A673 (cell line): ENCODE measurements at regions not wholly inside any gene's neighbourhood (a gene's known extent, or its start where the extent isn't known, plus 50 kb on each side); places are given as distances from the start of the nearest gene placed in this dataset.

ENCODE experiments used
- BruUV-seq: library from RNA; stranded (reverse); fragments of 400-500 nt; replicated peaks from 2 replicates; lab custom pipeline; 2021; lab: Mats Ljungman, UMichigan
- CTCF ChIA-PET: fragments of 300-600 bp; sonication (Branson Sonifier 250); formaldehyde crosslinking; loops from one replicate; lab custom pipeline; 2022; ENCODE audit warnings: antibody characterized with exemption; lab: Charles Lee
- POLR2A ChIA-PET: fragments of 300-600 bp; sonication (Branson Sonifier 250); formaldehyde crosslinking; loops from one replicate; lab custom pipeline; 2022; ENCODE audit warnings: antibody characterized with exemption; ENCODE audit not compliant: low non-redundant PET; lab: Charles Lee
- DNase-seq: peaks from one replicate; pipeline ENCODE4 v3.0.0-alpha.2; 2015; ENCODE audit warnings: low spot score
- H3K27ac ChIP-seq: fragments of 200-600 bp; sonication (generic); 2 replicates; pipeline ENCODE4 v1.5.1; 2016; ENCODE audit warnings: mixed run types, low read depth, mild to moderate bottlenecking, mixed read lengths, antibody characterized with exemption, low read length; ENCODE audit not compliant: poor library complexity, severe bottlenecking
- H3K27me3 ChIP-seq: fragments of 200-600 bp; sonication (generic); replicated peaks from 2 replicates; pipeline ENCODE4 v1.6.1; 2017; ENCODE audit warnings: mixed run types, low read depth, mild to moderate bottlenecking, mixed read lengths, antibody characterized with exemption, low read length; ENCODE audit not compliant: insufficient read depth, poor library complexity
- H3K36me3 ChIP-seq: fragments of 200-600 bp; sonication (generic); 2 replicates; pipeline ENCODE4 v1.6.1; 2016; ENCODE audit warnings: mixed run types, mild to moderate bottlenecking, mixed read lengths, antibody characterized with exemption, low read length; ENCODE audit not compliant: insufficient read depth, poor library complexity, severe bottlenecking
- H3K4me1 ChIP-seq: fragments of 200-600 bp; sonication (generic); 2 replicates; pipeline ENCODE4 v1.6.1; 2017; ENCODE audit warnings: mixed run types, mild to moderate bottlenecking, mixed read lengths, antibody characterized with exemption, low read length; ENCODE audit not compliant: insufficient read depth, poor library complexity, severe bottlenecking
- H3K4me3 ChIP-seq: fragments of 200-600 bp; sonication (generic); 2 replicates; pipeline ENCODE4 v1.5.1; 2016; ENCODE audit warnings: low read depth, mixed run types, mild to moderate bottlenecking, mixed read lengths, low read length; ENCODE audit not compliant: poor library complexity, severe bottlenecking
- H3K9me3 ChIP-seq: fragments of 200-600 bp; sonication (generic); 2 replicates; pipeline ENCODE4 v1.6.1; 2016; ENCODE audit warnings: mixed run types, low read depth, mild to moderate bottlenecking, mixed read lengths, antibody characterized with exemption, low read length; ENCODE audit not compliant: poor library complexity, severe bottlenecking
- EZH2 ChIP-seq: fragments of 200-600 bp; sonication (generic); IDR thresholded peaks from 2 replicates; pipeline ENCODE4 v1.6.1; 2017; ENCODE audit warnings: borderline replicate concordance, low read depth, mild to moderate bottlenecking, mixed read lengths, antibody characterized with exemption, low read length; ENCODE audit not compliant: poor library complexity, severe bottlenecking
- intact Hi-C: fragments of 100-400 bp; cut with micrococcal nuclease; formaldehyde crosslinking; loops from one replicate; pipeline ENCODE4 v1.10.0; 2022; ENCODE audit not compliant: unreplicated experiment
- TF ChIP-seq, protein P1 (sequence below): fragments of 300-800, 200-600 bp; sonication (generic); conservative IDR thresholded peaks from 2 replicates; pipeline ENCODE4 v1.5.1; 2017; ENCODE audit warnings: low read depth, mild to moderate bottlenecking, antibody characterized with exemption, low read length, moderate library complexity, mixed read lengths

DNA sequence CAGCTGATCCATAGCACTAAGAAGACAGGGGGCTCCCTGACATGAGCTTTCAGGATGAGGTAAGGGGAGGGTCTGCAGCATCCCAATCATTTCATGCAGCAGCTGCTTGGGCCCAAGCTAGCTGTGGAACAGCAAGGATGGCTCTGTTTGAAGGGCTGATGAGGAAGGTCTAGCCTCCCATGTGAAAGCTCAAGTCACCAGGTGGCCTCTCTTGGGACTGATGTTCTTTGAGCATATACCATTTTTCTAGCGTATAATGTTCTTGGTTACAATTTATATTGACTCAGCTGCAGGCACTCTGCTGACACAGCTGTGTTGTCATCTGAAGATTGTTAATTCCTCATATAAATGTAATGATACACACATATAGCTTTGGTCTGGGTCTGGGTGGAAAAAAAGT lies 87.0 kb downstream of the CD200R1L start:
- CTCF ChIA-PET, result no interaction called here

DNA sequence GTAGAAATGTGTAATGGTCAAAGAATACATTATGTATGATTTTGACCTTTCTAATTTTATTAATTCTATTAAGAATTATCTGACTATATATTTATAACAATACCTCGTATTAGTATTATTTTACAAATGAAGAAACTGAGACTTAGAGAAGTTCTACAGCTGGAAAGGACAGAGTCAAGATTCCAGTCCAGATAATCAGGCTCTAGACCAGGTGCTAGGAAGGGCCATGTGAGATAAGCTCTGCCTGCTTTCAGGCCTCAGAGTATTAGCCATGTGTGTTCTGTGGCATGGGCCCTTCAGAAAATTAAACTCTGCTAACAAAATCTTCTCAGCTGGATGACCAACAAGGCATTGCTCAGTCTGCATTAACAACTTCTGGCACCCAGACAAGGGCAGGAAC lies 87.5 kb downstream of the CD200R1L start:
- intact Hi-C loops, result no loop called here

More for the DNA sequence above, 87.0 kb downstream of the CD200R1L start:
- H3K4me1 ChIP-seq, result no peaks in the 10 kb centered on the region
- no peak for TF ChIP-seq EZH2
- TF ChIP-seq, protein P1, sequence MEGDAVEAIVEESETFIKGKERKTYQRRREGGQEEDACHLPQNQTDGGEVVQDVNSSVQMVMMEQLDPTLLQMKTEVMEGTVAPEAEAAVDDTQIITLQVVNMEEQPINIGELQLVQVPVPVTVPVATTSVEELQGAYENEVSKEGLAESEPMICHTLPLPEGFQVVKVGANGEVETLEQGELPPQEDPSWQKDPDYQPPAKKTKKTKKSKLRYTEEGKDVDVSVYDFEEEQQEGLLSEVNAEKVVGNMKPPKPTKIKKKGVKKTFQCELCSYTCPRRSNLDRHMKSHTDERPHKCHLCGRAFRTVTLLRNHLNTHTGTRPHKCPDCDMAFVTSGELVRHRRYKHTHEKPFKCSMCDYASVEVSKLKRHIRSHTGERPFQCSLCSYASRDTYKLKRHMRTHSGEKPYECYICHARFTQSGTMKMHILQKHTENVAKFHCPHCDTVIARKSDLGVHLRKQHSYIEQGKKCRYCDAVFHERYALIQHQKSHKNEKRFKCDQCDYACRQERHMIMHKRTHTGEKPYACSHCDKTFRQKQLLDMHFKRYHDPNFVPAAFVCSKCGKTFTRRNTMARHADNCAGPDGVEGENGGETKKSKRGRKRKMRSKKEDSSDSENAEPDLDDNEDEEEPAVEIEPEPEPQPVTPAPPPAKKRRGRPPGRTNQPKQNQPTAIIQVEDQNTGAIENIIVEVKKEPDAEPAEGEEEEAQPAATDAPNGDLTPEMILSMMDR, result no peak
- H3K27me3 ChIP-seq, result no peaks in the 10 kb centered on the region
- no peak overlapping the region for H3K4me3 ChIP-seq
- intact Hi-C loops, result no loop called here
- no TSS peak for BruUV-seq
- no peaks in the 10 kb centered on the region for H3K36me3 ChIP-seq
- no peaks in the 10 kb centered on the region for H3K9me3 ChIP-seq
- no peak overlapping the region for H3K27ac ChIP-seq
- no peak for DNase-seq
- POLR2A ChIA-PET, result no interaction called here

DNA sequence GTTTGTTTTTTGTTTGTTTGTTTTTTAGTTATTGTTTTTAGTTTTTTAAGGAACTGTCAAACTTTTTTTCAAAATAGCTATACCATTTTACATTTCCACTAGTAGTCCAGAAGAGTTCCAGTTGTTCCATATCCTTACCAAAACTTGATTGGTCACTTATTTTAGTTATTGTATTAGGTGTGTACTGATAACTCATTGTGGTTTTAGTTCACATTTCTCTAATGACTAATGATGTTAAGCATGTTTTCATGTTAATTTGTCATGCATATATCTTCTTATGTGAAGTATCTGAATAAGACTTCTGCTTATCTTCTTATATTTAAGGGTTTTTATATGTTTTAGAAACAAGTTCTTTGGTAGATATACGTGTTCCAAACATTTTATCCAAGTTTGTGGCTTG lies 89.5 kb downstream of the CD200R1L start:
- no peaks in the 10 kb centered on the region for H3K4me1 ChIP-seq
- intact Hi-C loops, result no loop called here
- TF ChIP-seq, protein P1, result no peak
- no peak for TF ChIP-seq EZH2
- CTCF ChIA-PET, result no interaction called here
- H3K4me3 ChIP-seq, result no peak overlapping the region
- BruUV-seq, result no TSS peak
- POLR2A ChIA-PET, result no interaction called here
- no peaks in the 10 kb centered on the region for H3K27me3 ChIP-seq
- no peaks in the 10 kb centered on the region for H3K9me3 ChIP-seq
- H3K36me3 ChIP-seq, result no peaks in the 10 kb centered on the region
- H3K27ac ChIP-seq, result no peak overlapping the region
- no peak for DNase-seq

More for the DNA sequence above, 87.5 kb downstream of the CD200R1L start:
- TF ChIP-seq, protein P1, result no peak
- TF ChIP-seq EZH2, result no peak
- ChIA-PET CTCF (no interaction called here), POLR2A (no interaction called here)
- no peaks in the 10 kb centered on the region for H3K27me3 ChIP-seq
- H3K4me1 ChIP-seq, result no peaks in the 10 kb centered on the region
- no TSS peak for BruUV-seq
- no peak for DNase-seq
- H3K36me3 ChIP-seq, result no peaks in the 10 kb centered on the region
- no peaks in the 10 kb centered on the region for H3K9me3 ChIP-seq
- H3K4me3 ChIP-seq, result no peak overlapping the region
- no peak overlapping the region for H3K27ac ChIP-seq
